Peyer's patch (tissue), 4 donors: ENCODE measurements at regions not wholly inside any gene's neighbourhood (a gene's known extent, or its start where the extent isn't known, plus 50 kb on each side); places are given as distances from the start of the nearest gene placed in this dataset.

Experiments used
- DNase-seq, 3 donors: peaks; one replicate each; pipeline ENCODE4 v3.0.0-alpha.2; 2017 to 2019
- H3K27ac ChIP-seq, 4 donors: fragments of 200-600 bp; sonication (generic); one replicate each; pipeline ENCODE4 v1.5.1; 2016 to 2019
- H3K27me3 ChIP-seq, 2 donors: fragments of 200-600 bp; sonication (generic); one replicate each; pipeline ENCODE4 v1.5.1; 2019
- H3K36me3 ChIP-seq, 3 donors: fragments of 200-600 bp; sonication (generic); one replicate each; pipeline ENCODE4 v1.5.1; 2016 to 2019
- H3K4me1 ChIP-seq, 4 donors: fragments of 200-600 bp; sonication (generic); one replicate each; pipeline ENCODE4 v1.5.1; 2016 to 2019
- H3K4me3 ChIP-seq, 4 donors: fragments of 200-600 bp; sonication (generic); 1 replicate in 3 of 4; 2 replicates in 1 of 4; pipeline ENCODE4 v1.5.1; 2016 to 2019; ENCODE audit warnings: mild to moderate bottlenecking in 1 of 4
- H3K9me3 ChIP-seq, 4 donors: fragments of 200-600 bp; sonication (generic); one replicate each; pipeline ENCODE4 v1.5.1; 2016 to 2019; ENCODE audit warnings: mild to moderate bottlenecking in 1 of 4
- POLR2A ChIP-seq, 2 donors: fragments of 450-650 bp; IDR thresholded peaks; one replicate each; pipeline ENCODE4 v1.5.1; 2017; ENCODE audit warnings: antibody characterized with exemption in 2 of 2, mild to moderate bottlenecking in 2 of 2, moderate library complexity in 2 of 2
- TF ChIP-seq, protein P1 (sequence below), 6 experiments: fragments of 450-650 bp in 4 of 6; fragments of 200-600 bp in 2 of 6; sonication (generic) in 1 of 6; IDR thresholded peaks; one replicate each; pipeline ENCODE4 v1.5.1; 2017 to 2019; ENCODE audit warnings: antibody characterized with exemption in 6 of 6, mild to moderate bottlenecking in 3 of 6, moderate library complexity in 1 of 6

- peak overlapping the region in 3 of 4 donors; percentile 38 to 70 (median 54) for H3K27ac ChIP-seq
- TF ChIP-seq, protein P1, sequence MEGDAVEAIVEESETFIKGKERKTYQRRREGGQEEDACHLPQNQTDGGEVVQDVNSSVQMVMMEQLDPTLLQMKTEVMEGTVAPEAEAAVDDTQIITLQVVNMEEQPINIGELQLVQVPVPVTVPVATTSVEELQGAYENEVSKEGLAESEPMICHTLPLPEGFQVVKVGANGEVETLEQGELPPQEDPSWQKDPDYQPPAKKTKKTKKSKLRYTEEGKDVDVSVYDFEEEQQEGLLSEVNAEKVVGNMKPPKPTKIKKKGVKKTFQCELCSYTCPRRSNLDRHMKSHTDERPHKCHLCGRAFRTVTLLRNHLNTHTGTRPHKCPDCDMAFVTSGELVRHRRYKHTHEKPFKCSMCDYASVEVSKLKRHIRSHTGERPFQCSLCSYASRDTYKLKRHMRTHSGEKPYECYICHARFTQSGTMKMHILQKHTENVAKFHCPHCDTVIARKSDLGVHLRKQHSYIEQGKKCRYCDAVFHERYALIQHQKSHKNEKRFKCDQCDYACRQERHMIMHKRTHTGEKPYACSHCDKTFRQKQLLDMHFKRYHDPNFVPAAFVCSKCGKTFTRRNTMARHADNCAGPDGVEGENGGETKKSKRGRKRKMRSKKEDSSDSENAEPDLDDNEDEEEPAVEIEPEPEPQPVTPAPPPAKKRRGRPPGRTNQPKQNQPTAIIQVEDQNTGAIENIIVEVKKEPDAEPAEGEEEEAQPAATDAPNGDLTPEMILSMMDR (IDR thresholded peaks at IDR 0.05): no peak
- no peak for TF ChIP-seq POLR2A (IDR thresholded peaks at IDR 0.05)
These were observed 59.1 kb upstream of the NT5E start for GRCh38 chr6:85390775-85391174.

GRCh38 chr6:85390105-85390728 is 59.7 kb upstream of the NT5E start:
- Histone ChIP-seq H3K27me3 (no peaks in the 10 kb centered on the region), H3K4me1 (peaks cover 0 to 6% (median 0%) of the 10 kb centered on the region in 4 donors), H3K27ac (peak overlapping the region in 3 of 4 donors; percentile 46 to 81 (median 58)), H3K36me3 (no peaks in the 10 kb centered on the region), H3K4me3 (peak overlapping the region in 2 of 4 donors; percentile 17 to 23), H3K9me3 (no peaks in the 10 kb centered on the region)
- TF ChIP-seq, protein P1 (IDR thresholded peaks at IDR 0.05): no peak
- peak; percentile 22 to 39 for TF ChIP-seq POLR2A (IDR thresholded peaks at IDR 0.05)
- peak in 1 of 3 donors; percentile 82 for DNase-seq

More at GRCh38 chr6:85390775-85391174, 59.1 kb upstream of the NT5E start:
- H3K9me3 ChIP-seq: no peaks in the 10 kb centered on the region
- H3K4me3 ChIP-seq: no peak overlapping the region
- H3K27me3 ChIP-seq: no peaks in the 10 kb centered on the region
- peaks cover 0 to 6% (median 0%) of the 10 kb centered on the region in 4 donors for H3K4me1 ChIP-seq
- H3K36me3 ChIP-seq: no peaks in the 10 kb centered on the region
- no peak for DNase-seq

DNA sequence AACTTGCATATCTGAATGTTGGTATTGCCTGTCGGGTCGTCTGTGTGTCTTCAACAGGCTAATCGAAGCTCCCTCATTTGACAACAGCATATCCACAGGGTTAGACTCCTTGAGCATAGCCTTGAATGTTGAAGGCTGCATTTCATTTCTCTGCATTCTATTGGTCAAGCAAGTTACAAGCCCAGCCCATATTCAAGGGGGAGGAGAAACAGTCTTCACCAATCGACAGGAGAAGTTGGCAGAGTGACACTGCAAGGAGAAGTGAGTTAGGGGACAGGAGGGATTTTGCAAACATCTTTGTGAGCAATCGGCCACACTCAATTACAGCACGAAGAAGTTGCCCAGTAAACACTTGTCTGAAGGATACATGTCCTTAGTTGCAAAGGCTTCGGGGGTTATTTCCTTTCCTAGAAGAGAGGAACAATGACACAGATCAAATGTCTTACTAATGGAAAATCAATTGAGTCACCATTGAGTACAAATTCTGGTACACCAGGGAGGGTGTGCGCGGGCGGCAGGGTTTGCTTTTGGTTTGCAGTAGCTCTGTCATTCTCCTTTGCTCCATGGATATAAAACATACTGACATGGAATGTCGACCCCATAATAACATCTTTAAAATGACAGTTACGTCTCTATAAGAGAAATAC is 60.6 kb upstream of the NT5E start:
- TF ChIP-seq POLR2A (IDR thresholded peaks at IDR 0.05): peak; percentile 12 to 13
- TF ChIP-seq, protein P1 (IDR thresholded peaks at IDR 0.05): no peak
- Histone ChIP-seq H3K9me3 (no peaks in the 10 kb centered on the region), H3K27me3 (no peaks in the 10 kb centered on the region), H3K4me1 (peaks cover 0 to 6% (median 0%) of the 10 kb centered on the region in 4 donors), H3K27ac (peak overlapping the region in 3 of 4 donors; percentile 46 to 81 (median 58)), H3K4me3 (peak overlapping the region in 2 of 4 donors; percentile 17 to 23), H3K36me3 (no peaks in the 10 kb centered on the region)
- peak in 1 of 3 donors; percentile 57 for DNase-seq

DNA sequence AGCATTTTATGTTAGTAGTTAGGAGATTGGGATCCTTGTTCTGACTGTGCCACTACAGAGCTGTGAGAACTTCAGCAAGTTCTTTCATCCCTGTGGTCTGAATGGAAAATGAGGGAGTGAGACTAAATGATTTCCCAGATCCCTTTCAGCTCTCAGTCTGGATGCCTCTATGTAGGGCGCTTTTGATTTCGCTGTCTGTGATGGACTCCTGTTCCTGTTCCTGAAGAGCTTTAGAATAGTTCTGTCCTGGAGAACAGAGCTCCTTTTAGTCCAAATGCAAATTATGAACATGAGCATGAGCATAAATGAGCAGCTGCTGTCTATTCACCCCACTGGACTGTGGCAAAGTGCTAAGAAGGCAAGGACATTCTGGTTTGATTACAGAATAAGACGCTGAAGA is 61.4 kb upstream of the NT5E start:
- H3K4me3 ChIP-seq: peak overlapping the region in 1 of 4 donors; percentile 17
- H3K27me3 ChIP-seq: no peaks in the 10 kb centered on the region
- no peak for DNase-seq
- TF ChIP-seq, protein P1 (IDR thresholded peaks at IDR 0.05): no peak
- TF ChIP-seq POLR2A (IDR thresholded peaks at IDR 0.05): no peak
- peak overlapping the region in 1 of 4 donors; percentile 81 for H3K27ac ChIP-seq
- no peaks in the 10 kb centered on the region for H3K9me3 ChIP-seq
- no peaks in the 10 kb centered on the region for H3K36me3 ChIP-seq
- peaks cover 0 to 6% (median 0%) of the 10 kb centered on the region in 4 donors for H3K4me1 ChIP-seq

GRCh38 chr6:85385636-85386315 is 64.1 kb upstream of the NT5E start:
- H3K27ac ChIP-seq: no peak overlapping the region
- H3K27me3 ChIP-seq: no peaks in the 10 kb centered on the region
- TF ChIP-seq, protein P1 (IDR thresholded peaks at IDR 0.05): no peak
- no peak for TF ChIP-seq POLR2A (IDR thresholded peaks at IDR 0.05)
- H3K4me3 ChIP-seq: no peak overlapping the region
- no peaks in the 10 kb centered on the region for H3K9me3 ChIP-seq
- H3K36me3 ChIP-seq: no peaks in the 10 kb centered on the region
- H3K4me1 ChIP-seq: peaks cover 0 to 6% (median 0%) of the 10 kb centered on the region in 4 donors
- DNase-seq: no peak
